GM18498 (cell line): ENCODE measurements at regions not wholly inside any gene's neighbourhood (a gene's known extent, or its start where the extent isn't known, plus 50 kb on each side); places are given as distances from the start of the nearest gene placed in this dataset.

Experiments used
- ATAC-seq: cut with Tn5 transposase; IDR thresholded peaks from one replicate; pipeline ENCODE4 v1.9.1; 2021; ENCODE audit warnings: mild to moderate bottlenecking, moderate library complexity; ENCODE audit not compliant: unreplicated experiment

DNA sequence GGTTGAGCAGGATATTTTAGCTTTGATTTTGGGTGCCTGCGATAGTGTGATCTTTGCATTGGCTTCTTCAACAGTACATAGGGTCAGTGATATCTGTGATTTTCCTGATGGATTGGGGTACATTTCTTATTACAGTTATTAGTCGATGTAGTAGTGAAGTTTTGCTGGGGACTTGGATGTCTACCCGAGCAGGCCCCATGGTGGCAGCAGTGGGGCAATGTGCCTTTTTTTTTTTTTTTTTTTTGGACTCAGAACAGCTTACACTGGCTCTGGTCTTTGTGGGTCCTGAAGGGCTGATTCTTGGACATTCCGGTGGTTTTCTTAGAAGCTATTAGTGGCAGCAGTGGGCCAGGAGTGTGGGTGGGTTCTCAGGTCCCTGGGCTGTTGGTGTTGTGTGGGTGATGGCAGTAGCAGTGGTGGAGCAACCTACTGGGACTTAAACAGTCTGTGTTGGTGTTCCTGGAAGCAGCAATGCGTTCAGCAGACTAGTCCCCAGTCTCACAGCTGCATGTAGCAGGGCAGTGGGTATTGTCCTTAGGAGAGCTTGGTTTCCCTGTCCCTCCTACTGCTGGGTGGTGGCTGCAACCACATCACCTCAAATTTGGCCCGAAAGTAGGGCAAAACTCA lies 53.7 kb upstream of the SLC4A10 start:
- ATAC-seq: peak; percentile 30

DNA sequence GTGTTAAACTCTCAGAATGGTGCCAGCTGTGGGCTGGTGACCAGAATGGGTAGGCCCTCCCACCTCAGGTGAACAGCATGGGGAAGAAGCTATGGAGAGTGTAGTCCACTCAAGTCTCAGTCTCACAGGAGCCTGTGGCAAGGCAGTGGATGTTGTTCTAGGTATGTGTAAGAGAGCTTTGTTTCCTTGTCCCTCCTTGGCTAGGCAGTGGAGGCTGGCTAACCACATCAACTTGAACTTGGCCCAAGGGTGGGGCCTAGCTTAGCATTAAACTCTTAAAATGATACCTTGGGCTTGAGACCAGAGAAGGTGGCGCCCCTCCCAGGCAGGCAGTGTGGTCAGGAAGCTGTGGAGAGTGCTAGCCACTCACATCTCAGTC lies 53.2 kb upstream of the SLC4A10 start:
- peak; percentile 48 for ATAC-seq
